ENCODE measurements at regions not wholly inside any gene's neighbourhood (a gene's known extent, or its start where the extent isn't known, plus 50 kb on each side); places are given as distances from the start of the nearest gene placed in this dataset.
A peak's percentile ranks its signal among the peaks of the same experiment; 100 is the strongest.
"Not testable (repeated sequence)": the region's sequence is repeated elsewhere in the genome, so short reads cannot be mapped to it uniquely, and the experiment has no call there.

DNA sequence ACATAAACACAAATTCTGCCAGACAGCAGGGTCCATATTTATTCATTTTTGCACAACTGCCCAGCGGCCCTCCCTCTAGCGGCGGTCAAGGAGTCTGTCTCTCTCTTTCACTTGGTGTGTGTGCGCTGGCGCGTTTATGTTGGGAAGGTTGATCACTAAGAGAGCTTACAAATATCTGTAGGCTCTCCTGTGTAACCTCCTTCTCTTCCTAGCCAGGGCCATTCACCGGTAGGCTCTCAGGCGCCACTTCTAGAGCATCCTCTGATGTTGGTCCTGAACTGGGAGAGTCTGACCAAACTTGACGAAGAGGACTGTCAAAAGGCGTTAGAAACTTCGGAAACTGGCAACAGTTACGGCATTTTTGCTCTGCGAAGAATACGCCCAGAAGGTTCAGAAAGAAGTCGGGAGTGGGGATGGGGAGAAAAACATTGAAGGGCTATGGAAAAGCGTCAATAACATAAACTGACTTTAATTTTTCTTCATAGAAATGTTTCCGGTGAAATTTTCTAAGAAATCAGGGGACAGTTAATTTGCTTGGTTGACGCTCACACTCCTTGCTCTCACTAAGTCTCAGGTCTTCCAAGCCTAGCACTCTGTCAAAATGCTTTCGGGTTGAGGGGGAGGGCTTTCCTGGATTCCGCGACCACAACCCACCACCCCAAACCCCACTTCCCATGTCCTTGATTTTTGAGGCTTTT lies 731.1 kb downstream of the ZWINT start:
- DNase-seq (peak; percentile 72), ATAC-seq (peak in 1 of 2 donors; percentile 45)
- intact Hi-C loops (cut with DNase I): no loop called here

- intact Hi-C loops (cut with DNase I): no loop called here
- peak; percentile 66 for DNase-seq
- ATAC-seq: peak in 1 of 2 donors; percentile 17
Measured at GRCh38 chr10:55628260-55628701, 732.8 kb downstream of the ZWINT start.

DNA sequence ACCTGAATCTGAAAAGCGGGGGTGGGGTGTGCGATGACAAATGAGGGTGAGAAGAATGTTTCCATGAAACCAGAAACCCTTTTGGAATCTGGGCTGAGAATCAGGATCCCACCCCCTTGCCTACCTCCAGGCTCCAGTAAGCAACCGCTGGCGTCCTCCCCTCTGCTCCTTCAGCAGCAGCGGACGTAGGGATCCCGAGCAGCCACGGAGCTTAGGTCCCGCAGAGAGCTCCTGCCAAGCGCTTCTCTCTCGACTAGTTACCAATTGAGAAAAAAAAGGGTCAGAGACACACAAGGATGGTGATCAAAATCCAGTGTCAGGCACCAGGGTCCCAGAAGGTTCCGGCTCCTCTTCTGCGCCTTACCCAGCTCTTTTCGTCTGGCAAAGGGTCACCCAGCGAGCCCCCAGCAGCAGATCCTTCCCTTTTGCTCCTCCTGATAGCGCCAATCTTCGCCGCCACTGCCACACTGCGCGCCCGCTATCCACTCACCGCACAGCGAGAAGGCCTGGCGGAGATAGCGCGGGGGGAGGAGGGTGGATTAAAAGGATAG lies 733.5 kb downstream of the ZWINT start:
- intact Hi-C loops (cut with DNase I): no loop called here
- DNase-seq: peak; percentile 56

GRCh38 chr10:55601690-55602478 lies 759.2 kb downstream of the ZWINT start:
- ATAC-seq; intact Hi-C loops (cut with DNase I); DNase-seq: not testable (repeated sequence)

More for the DNA sequence above, 733.5 kb downstream of the ZWINT start:
- no peak for ATAC-seq

GRCh38 chr10:55551603-55552002 lies 750.6 kb upstream of the PCDH15 start:
- intact Hi-C loops (cut with DNase I): no loop called here
- no peak for DNase-seq
- no peak for ATAC-seq

- DNase-seq (no peak), ATAC-seq (no peak)
- intact Hi-C loops (cut with DNase I): no loop called here
Measured at GRCh38 chr10:55550236-55550635, 749.2 kb upstream of the PCDH15 start.

DNA sequence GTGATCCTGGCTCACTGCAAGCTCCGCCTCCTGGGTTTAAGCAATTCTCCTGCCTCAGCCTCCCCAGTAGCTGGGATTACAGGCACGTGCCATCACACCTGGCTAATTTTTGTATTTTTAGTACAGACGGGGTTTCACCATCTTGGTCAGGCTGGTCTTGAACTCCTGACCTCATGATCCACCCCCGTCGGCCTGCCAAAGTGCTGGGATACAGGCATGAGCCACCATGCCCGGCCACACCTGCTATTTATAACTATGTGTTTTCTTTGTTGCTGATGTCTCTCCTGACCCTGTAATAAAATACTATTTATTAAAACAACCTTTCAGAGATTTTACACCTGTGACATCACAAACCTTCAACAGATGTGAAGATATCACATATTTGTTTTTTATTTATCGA lies 736.5 kb upstream of the PCDH15 start:
- intact Hi-C loops (cut with DNase I); DNase-seq; ATAC-seq: not testable (repeated sequence)

DNA sequence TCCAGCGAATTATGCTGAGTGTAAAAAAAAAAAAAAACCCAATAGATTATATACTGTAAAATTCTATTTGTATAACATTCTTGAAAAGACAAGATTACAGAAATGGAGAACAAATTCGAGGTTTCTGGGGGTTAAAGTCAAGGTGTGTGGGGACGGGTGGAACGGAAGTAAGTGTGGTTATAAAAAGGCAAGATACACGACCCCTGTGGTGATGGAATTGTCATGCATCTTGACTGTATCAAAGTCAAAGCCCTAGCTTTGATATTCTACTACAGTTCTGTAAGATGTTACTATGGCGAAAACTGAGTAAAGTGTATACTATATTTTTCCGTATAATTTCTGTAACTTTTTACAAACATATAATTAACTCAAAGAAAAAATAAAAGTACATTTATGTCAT lies 718.2 kb upstream of the PCDH15 start:
- DNase-seq (no peak), ATAC-seq (no peak)
- intact Hi-C loops (cut with DNase I): no loop called here

DNA sequence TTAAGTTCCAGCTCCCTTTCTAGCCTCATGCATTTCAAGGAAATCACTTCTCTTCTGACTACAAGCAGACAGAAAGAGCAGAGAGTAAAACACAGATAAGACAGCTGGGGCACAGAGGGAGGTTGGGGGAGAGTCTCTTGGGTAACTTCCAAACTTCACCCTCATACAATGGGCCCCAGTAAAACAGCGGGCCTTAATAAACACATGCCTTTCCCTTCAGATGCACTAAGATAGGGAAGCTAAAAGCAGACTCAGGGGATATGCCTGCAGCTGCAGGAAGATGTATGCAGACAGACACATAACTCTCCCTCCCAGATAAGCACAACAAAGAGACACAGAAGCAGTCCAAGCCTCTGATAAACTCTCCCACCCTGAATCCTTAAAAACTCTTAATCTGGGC lies 717.4 kb upstream of the PCDH15 start:
- DNase-seq; intact Hi-C loops (cut with DNase I); ATAC-seq: not testable (repeated sequence)

- ATAC-seq (no peak), DNase-seq (no peak)
- intact Hi-C loops (cut with DNase I): no loop called here
Measured at GRCh38 chr10:55509168-55509567, 708.1 kb upstream of the PCDH15 start.

DNA sequence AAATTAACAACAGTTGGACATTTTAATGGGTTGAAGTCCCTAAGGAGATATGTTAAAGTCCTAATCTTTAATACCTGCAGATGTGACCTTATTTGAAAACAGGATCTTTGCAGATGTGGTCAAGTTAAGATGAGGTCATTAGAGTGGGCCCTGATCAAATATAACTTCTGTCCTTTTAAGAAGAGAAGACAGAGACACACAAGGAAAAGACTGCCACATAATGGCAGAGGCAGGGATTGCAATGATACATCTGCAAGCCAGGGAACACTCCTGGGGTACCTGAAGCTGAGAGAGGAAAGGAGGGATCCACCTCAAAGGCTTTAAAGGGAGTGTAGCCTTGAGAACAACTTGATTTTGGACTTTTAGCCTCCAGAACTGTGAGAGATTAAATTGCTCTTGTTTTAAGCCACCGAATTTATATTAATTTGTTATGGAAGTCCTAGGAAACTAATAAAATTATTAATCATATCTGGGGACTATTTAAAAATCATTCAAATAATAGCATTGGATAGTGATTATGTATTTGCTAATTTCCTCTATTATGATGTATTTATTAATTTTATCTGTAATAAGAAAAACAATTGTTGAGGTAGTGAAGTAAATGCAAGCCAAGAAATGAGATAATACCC lies 700.0 kb upstream of the PCDH15 start:
- peak in 1 of 2 donors; percentile 38 for ATAC-seq
- DNase-seq: peak; percentile 19
- intact Hi-C loops (cut with DNase I): no loop called here

- DNase-seq: no peak
- intact Hi-C loops (cut with DNase I): no loop called here
- ATAC-seq: no peak
Measured at GRCh38 chr10:55497893-55498499, 697.0 kb upstream of the PCDH15 start.

DNA sequence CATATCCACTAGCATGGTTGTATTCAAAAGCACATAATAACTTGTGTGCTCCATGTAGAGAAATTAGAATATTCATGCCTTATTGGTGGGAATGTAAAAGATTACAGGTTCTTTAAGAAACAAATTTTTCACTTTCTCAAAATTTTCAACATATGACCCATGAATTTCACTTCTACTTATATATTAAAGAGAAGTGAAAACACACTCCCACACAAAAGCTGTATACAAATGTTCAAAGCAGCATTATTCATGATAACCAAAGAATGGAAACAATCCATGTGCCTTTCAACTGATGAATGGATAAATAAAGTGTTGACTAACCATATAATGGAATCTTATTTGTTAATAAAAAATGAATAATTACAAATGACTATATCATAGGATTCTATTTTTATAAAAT lies 694.5 kb upstream of the PCDH15 start:
- intact Hi-C loops (cut with DNase I): no loop called here
- DNase-seq: no peak
- no peak for ATAC-seq

DNA sequence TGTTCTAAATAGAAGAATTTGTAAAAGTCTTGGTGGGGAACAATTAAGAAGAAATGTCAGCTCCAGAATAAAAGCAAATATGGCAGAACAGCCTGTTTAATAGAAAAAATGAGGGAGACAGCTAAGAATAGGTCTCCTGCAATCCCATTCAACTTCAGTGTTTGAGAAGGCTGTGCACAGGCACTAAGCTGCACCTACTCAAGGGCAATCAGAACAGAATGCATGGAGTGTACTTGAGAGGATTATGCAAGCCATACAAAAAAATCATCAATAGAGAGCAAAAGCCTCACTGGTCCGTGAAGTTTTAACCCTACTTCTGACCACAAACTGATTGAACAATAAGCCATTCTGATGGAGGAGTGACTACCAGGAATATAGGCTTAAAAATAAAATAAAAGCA lies 690.7 kb upstream of the PCDH15 start:
- DNase-seq (no peak), ATAC-seq (no peak)
- intact Hi-C loops (cut with DNase I): no loop called here

DNA sequence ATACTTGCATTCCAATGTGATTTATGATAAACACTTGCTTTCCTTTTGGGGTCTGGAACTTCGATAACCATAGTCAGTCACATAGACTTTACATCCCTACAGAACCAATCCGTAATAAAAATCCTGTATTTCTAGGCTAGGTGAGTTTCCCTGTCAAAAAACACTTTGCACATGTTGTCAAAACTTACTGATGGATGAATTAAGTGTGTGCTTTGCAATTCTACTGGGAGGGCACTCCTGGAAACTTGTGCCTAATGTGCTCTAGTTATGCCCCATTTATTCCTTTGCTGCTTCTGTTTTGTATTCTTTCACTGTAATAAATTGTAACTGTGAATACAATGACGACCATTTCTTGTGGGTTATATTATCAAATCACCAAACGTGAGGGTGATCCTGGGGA lies 684.8 kb upstream of the PCDH15 start:
- intact Hi-C loops (cut with DNase I): no loop called here
- ATAC-seq (no peak), DNase-seq (no peak)

DNA sequence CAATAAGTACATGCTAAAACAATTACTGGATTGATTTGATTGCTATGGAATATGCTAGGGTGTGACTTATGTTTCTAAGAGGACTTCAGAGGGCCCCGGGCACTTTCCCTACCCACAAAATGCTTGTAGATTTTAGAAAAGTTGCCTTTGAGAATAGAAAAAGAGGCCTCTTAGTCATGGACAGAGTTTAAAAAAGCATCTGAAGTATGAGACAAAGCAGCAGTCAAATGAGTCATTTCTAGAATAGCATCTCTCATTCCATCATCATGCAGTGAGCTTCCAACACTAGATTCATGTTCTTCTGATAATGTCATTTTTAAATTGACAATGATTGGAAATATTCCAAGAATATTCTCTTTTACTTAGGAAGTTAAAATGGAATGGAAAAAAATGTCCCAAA lies 675.1 kb upstream of the PCDH15 start:
- DNase-seq (no peak), ATAC-seq (no peak)
- intact Hi-C loops (cut with DNase I): no loop called here

GRCh38 chr10:55474258-55474657 lies 673.2 kb upstream of the PCDH15 start:
- DNase-seq (no peak), ATAC-seq (no peak)
- intact Hi-C loops (cut with DNase I): no loop called here

- ATAC-seq: no peak
- intact Hi-C loops (cut with DNase I): no loop called here
- DNase-seq: no peak
Measured at GRCh38 chr10:55470840-55471239, 669.8 kb upstream of the PCDH15 start.

DNA sequence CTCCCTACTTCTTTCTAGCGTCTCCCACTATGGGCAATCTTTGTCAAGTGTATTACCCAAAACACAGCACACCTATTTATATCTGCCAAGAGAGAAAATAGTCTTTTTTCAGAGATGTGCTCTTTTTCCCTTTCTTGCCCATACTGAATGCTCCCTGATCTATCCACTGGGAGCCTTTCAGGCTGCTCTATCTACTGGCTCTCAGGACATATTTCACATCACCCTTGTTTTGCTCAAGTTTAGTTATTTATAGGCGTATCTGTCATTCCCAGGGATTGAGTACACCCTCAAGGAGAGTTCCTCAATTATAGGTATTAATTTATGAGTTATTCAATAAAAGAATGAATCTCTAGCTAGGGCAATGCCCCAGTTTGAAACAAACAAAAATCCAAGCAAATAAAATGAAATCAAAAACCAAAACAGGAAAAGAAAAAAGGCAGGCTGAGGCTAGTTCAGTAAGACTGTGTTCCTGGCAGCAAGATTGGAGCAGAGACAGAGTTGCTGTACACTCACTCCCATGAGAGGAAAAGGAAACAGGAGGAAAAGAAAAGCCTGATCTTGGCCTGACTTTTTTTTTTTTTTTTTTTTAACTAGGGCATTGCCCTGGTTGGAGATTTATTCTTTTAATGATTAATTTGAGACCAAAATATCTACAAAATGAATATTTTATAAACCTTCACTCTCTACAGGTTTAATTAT lies 665.9 kb upstream of the PCDH15 start:
- DNase-seq (peak; percentile 19), ATAC-seq (peak; percentile 71 to 83)
- intact Hi-C loops (cut with DNase I): no loop called here
